AG04450 (cell line): ENCODE measurements at regions not wholly inside any gene's neighbourhood (a gene's known extent, or its start where the extent isn't known, plus 50 kb on each side); places are given as distances from the start of the nearest gene placed in this dataset.

Experiments
- CTCF ChIA-PET: fragments of 300-600, 350-600 bp; formaldehyde crosslinking; extraction: SDS; loops from one replicate; lab custom pipeline; 2022; ENCODE audit warnings: antibody characterized with exemption, inconsistent platforms; lab: Charles Lee
- POLR2A ChIA-PET: fragments of 350-600 bp; formaldehyde crosslinking; extraction: SDS; loops from one replicate; lab custom pipeline; 2021; ENCODE audit warnings: antibody characterized with exemption, inconsistent platforms; lab: Yijun Ruan, JAX
- DNase-seq: peaks from one replicate; pipeline ENCODE4 v3.0.0-alpha.2; 2011; ENCODE audit warnings: low read depth, low spot score
- H3K27ac ChIP-seq: one replicate; pipeline ENCODE4 v1.5.1; 2012; ENCODE audit warnings: low read depth, low read length, control low read depth
- H3K27me3 ChIP-seq: one replicate; pipeline ENCODE4 v1.6.0; 2012; ENCODE audit warnings: low read length; ENCODE audit not compliant: control insufficient read depth, insufficient read depth
- H3K4me3 ChIP-seq: 2 replicates; pipeline ENCODE4 v1.5.1; 2011; ENCODE audit warnings: mild to moderate bottlenecking, low read depth, low read length, control low read depth
- H3K9me3 ChIP-seq: 2 replicates; pipeline ENCODE4 v1.5.1; 2012; ENCODE audit warnings: low read length; ENCODE audit not compliant: control insufficient read depth, insufficient read depth
- TF ChIP-seq, protein P1 (sequence below): IDR thresholded peaks from 2 replicates; pipeline ENCODE4 v1.5.1; 2011; ENCODE audit warnings: low read depth, low read length, control low read depth, inconsistent platforms

DNA sequence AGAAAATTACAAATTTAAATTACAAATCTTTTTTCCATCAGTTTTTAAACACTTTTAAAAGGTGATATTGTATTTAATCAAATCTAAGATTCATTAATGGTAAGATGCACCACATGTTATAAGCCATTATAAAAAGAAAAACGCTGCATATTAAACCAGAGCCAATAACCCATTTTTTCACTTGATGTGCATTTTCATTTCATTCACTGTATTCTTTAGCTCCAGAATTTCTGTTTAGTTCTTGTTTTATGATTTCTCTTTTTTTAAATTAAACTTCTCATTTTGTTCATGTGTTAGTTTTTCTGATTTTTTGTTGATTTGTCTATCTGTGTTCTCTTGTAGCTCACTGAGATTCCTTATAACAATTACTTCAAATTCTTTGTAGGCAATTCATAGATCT is 62.4 kb upstream of the MBOAT2 start:
- no peak for DNase-seq
- CTCF ChIA-PET, result no interaction called here

DNA sequence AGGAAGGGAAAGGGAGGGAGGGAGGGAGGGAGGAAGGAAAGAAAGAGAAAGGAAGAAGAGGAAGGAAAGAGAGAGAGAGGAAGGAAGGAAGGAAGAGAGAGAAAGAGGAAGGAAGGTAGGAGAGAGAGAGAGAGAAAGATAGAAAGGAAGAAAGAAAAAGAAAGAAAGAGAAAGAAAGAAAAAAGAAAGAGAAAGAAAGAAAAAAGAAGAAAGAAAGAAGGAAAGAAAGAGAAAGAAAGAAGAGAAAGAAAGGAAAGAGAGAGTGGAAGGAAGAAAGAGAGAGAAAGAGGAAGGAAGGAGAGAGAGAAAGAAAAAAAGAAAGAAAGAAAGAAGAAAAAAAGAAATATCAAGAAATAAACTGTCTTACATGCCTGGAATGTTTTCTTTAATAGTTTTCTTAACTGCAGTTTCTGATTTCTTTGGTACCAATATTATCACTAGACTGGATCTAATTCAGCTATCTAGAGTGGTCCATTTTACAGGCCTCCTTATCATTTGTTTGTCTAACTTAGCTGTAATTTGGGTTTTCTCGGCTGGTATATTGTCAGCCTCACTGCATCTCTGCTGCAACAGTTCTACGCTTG is 59.6 kb upstream of the MBOAT2 start:
- Histone ChIP-seq H3K9me3 (peaks cover 6% of the 10 kb centered on the region; the same call in 1 of the 2 replicates), H3K27me3 (no peaks in the 10 kb centered on the region), H3K4me3 (no peak overlapping the region), H3K27ac (no peak overlapping the region)
- POLR2A ChIA-PET, result no interaction called here
- TF ChIP-seq, protein P1, sequence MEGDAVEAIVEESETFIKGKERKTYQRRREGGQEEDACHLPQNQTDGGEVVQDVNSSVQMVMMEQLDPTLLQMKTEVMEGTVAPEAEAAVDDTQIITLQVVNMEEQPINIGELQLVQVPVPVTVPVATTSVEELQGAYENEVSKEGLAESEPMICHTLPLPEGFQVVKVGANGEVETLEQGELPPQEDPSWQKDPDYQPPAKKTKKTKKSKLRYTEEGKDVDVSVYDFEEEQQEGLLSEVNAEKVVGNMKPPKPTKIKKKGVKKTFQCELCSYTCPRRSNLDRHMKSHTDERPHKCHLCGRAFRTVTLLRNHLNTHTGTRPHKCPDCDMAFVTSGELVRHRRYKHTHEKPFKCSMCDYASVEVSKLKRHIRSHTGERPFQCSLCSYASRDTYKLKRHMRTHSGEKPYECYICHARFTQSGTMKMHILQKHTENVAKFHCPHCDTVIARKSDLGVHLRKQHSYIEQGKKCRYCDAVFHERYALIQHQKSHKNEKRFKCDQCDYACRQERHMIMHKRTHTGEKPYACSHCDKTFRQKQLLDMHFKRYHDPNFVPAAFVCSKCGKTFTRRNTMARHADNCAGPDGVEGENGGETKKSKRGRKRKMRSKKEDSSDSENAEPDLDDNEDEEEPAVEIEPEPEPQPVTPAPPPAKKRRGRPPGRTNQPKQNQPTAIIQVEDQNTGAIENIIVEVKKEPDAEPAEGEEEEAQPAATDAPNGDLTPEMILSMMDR, result no peak
- DNase-seq, result no peak
- CTCF ChIA-PET, result no interaction called here

More for the DNA sequence above, 62.4 kb upstream of the MBOAT2 start:
- TF ChIP-seq, protein P1, result no peak
- Histone ChIP-seq H3K4me3 (no peak overlapping the region), H3K27ac (no peak overlapping the region), H3K9me3 (peaks cover 6% of the 10 kb centered on the region; the same call in 1 of the 2 replicates), H3K27me3 (no peaks in the 10 kb centered on the region)
- POLR2A ChIA-PET, result no interaction called here

DNA sequence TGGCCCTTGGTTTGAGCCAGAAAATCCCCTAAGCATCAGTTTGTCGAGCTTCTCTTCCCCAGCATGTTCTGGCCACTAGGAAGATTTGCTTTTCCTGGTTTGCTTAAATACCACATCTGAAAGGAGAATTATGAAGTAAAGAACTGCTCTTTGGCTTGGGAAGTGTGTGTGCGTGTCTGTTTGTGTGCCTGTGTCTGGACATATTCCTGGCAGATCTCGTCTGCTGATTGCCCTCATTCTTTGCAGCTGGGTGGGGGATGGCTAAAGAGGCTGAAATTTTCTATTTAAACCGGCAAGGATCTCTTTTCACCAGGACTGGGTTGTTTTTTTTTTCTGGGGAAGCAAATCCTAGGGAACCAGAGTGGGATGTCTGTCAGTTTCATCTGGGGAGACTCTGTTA is 57.3 kb upstream of the MBOAT2 start:
- Histone ChIP-seq H3K4me3 (no peak overlapping the region), H3K27ac (no peak overlapping the region), H3K9me3 (no peaks in the 10 kb centered on the region), H3K27me3 (no peaks in the 10 kb centered on the region)
- ChIA-PET CTCF (no interaction called here), POLR2A (interaction anchor here (0.7 kb wide), 1 partner anchor 10 kb away, joined by 3 read pairs; no protein-coding TSS in a partner anchor)
- TF ChIP-seq, protein P1, result no peak
- DNase-seq, result no peak

DNA sequence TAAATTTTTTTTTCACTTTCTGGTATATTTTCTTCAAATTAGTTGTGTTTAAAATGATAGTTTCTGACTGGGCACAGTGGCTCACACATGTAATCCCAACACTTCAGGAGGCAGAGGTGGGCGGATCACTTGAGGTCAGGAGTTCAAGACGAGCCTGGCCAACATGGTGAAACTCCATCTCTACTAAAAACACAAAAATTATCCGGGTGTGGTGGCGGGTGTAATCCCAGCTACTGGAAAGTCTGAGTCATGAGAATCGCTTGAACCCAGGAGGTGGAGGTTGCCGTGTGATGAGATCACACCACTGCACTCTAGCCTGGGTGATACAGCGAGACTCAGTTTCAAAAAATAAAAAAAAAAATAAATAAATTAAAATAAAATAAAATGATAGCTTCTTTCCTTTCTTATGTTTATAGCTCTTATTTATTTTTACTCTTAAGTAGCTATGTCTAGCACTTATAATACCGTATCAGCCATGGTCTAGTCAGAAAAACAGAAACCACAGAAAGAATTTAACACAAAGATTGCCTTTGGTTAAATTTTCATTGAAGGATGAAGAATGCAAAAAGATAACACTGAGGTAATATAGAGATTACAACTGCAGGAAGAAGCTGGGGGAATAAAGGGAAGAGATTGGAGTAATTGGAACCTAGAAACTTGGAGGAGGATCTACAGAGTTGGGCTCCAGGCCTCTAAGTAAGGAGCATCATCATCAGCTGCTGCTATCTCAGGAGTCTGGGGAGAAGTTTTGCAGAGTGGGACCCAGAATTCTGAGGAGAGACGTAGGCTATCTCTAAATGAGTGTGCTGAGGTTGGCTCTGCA is 54.7 kb upstream of the MBOAT2 start:
- ChIA-PET POLR2A (interaction anchor here (0.6 kb wide), 2 partner anchors 39 to 54 kb away, joined by 3 read pairs; no protein-coding TSS in a partner anchor), CTCF (no interaction called here)
- Histone ChIP-seq H3K27me3 (no peaks in the 10 kb centered on the region), H3K9me3 (no peaks in the 10 kb centered on the region), H3K4me3 (no peak overlapping the region), H3K27ac (no peak overlapping the region)
- DNase-seq, result no peak
- TF ChIP-seq, protein P1, result no peak

GRCh38 chr2:9055471-9055870 is 52.0 kb upstream of the MBOAT2 start:
- no peaks in the 10 kb centered on the region for H3K27me3 ChIP-seq
- DNase-seq, result no peak
- no peak overlapping the region for H3K27ac ChIP-seq
- TF ChIP-seq, protein P1, result no peak
- no peaks in the 10 kb centered on the region for H3K9me3 ChIP-seq
- H3K4me3 ChIP-seq, result no peak overlapping the region
- CTCF ChIA-PET, result no interaction called here
- POLR2A ChIA-PET, result no interaction called here
